Stimulated activated CD4-positive, alpha-beta T cell treated with anti-CD3 and anti-CD28 coated beads, TNF-alpha, amount 100 ng/mL, for 1 hour (primary cell): ENCODE measurements at regions not wholly inside any gene's neighbourhood (a gene's known extent, or its start where the extent isn't known, plus 50 kb on each side); places are given as distances from the start of the nearest gene placed in this dataset.
"Not testable (repeated sequence)": the region's sequence is repeated elsewhere in the genome, so short reads cannot be mapped to it uniquely, and the experiment has no call there.

Source experiments
- DNase-seq, 3 donors: peaks; one replicate each; pipeline ENCODE4 v3.0.0-alpha.2; 2020; ENCODE audit warnings: low read depth in 3 of 3, low spot score in 1 of 3

- not testable (repeated sequence) for DNase-seq
Observed at GRCh38 chr6:158886346-158886977, 67.3 kb upstream of the EZR start.

- not testable (repeated sequence) for DNase-seq
Observed at GRCh38 chr6:158881884-158882283, 62.7 kb upstream of the EZR start.

- not testable (repeated sequence) for DNase-seq
Observed at GRCh38 chr6:158881276-158881675, 62.1 kb upstream of the EZR start.

GRCh38 chr6:158879180-158879579 is 60.0 kb upstream of the EZR start:
- no peak for DNase-seq

- DNase-seq, result no peak
Observed at GRCh38 chr6:158877716-158878115, 58.5 kb upstream of the EZR start.

- no peak for DNase-seq
Observed at GRCh38 chr6:158876886-158877285, 57.7 kb upstream of the EZR start.

GRCh38 chr6:158870649-158870957 is 51.4 kb upstream of the EZR start:
- no peak for DNase-seq

GRCh38 chr6:158869826-158870648 is 50.9 kb upstream of the EZR start:
- peak in 2 of 3 donors; percentile 92 to 93 for DNase-seq

GRCh38 chr6:158868890-158869825 is 50.0 kb upstream of the EZR start:
- DNase-seq, result peak in 1 of 3 donors; percentile 93
